DMS53 treated with DMSO at 0.1 percent for 48 hours (cell line): ENCODE measurements at regions not wholly inside any gene's neighbourhood (a gene's known extent, or its start where the extent isn't known, plus 50 kb on each side); places are given as distances from the start of the nearest gene placed in this dataset.

Experiments
- DNase-seq: peaks from one replicate; lab custom pipeline; 2025; ENCODE audit not compliant: unreplicated experiment; lab: John Stamatoyannopoulos, UW

- DNase-seq, result no peak
Measured at GRCh38 chr10:113435881-113436280, 117.0 kb upstream of the HABP2 start.

GRCh38 chr10:113436851-113437250 is 116.0 kb upstream of the HABP2 start:
- DNase-seq, result no peak

GRCh38 chr10:113438652-113439051 is 114.2 kb upstream of the HABP2 start:
- DNase-seq, result no peak

GRCh38 chr10:113441220-113441619 is 111.6 kb upstream of the HABP2 start:
- DNase-seq, result no peak

- no peak for DNase-seq
Measured at GRCh38 chr10:113441686-113442270, 111.1 kb upstream of the HABP2 start.

GRCh38 chr10:113442336-113442735 is 110.5 kb upstream of the HABP2 start:
- DNase-seq, result no peak

- DNase-seq, result no peak
Measured at GRCh38 chr10:113443141-113443925, 109.5 kb upstream of the HABP2 start.

- DNase-seq, result no peak
Measured at GRCh38 chr10:113444766-113445365, 108.0 kb upstream of the HABP2 start.

- DNase-seq, result no peak
Measured at GRCh38 chr10:113445736-113446135, 107.1 kb upstream of the HABP2 start.

GRCh38 chr10:113446739-113447138 is 106.1 kb upstream of the HABP2 start:
- DNase-seq, result no peak

GRCh38 chr10:113447278-113447677 is 105.6 kb upstream of the HABP2 start:
- no peak for DNase-seq

- no peak for DNase-seq
Measured at GRCh38 chr10:113449006-113449695, 103.7 kb upstream of the HABP2 start.

- DNase-seq, result no peak
Measured at GRCh38 chr10:113450046-113450804, 102.6 kb upstream of the HABP2 start.

- no peak for DNase-seq
Measured at GRCh38 chr10:113450906-113451305, 101.9 kb upstream of the HABP2 start.

GRCh38 chr10:113452146-113452845 is 100.6 kb upstream of the HABP2 start:
- no peak for DNase-seq

- DNase-seq, result no peak
Measured at GRCh38 chr10:113453351-113453750, 99.5 kb upstream of the HABP2 start.

GRCh38 chr10:113454341-113455061 is 98.4 kb upstream of the HABP2 start:
- peak; percentile 4 for DNase-seq

GRCh38 chr10:113455947-113456346 is 96.9 kb upstream of the HABP2 start:
- no peak for DNase-seq

- no peak for DNase-seq
Measured at GRCh38 chr10:113456741-113457140, 96.1 kb upstream of the HABP2 start.

GRCh38 chr10:113457408-113457807 is 95.4 kb upstream of the HABP2 start:
- no peak for DNase-seq
